ENCODE measurements at regions not wholly inside any gene's neighbourhood (a gene's known extent, or its start where the extent isn't known, plus 50 kb on each side); places are given as distances from the start of the nearest gene placed in this dataset.

GRCh38 chr19:31154021-31154420 is 195.2 kb downstream of the TSHZ3 start:
- no peak for DNase-seq

- DNase-seq = no peak
Measured at GRCh38 chr19:31152906-31153305, 196.3 kb downstream of the TSHZ3 start.

GRCh38 chr19:31149441-31149941 is 199.7 kb downstream of the TSHZ3 start:
- DNase-seq = no peak

GRCh38 chr19:31148671-31149070 is 200.6 kb downstream of the TSHZ3 start:
- no peak for DNase-seq

- DNase-seq = no peak
Measured at GRCh38 chr19:31147234-31147633, 202.0 kb downstream of the TSHZ3 start.

- DNase-seq = no peak
Measured at GRCh38 chr19:31146546-31147183, 202.6 kb downstream of the TSHZ3 start.

GRCh38 chr19:31146015-31146414 is 203.2 kb downstream of the TSHZ3 start:
- no peak for DNase-seq

GRCh38 chr19:31145007-31145406 is 204.2 kb downstream of the TSHZ3 start:
- DNase-seq = no peak

GRCh38 chr19:31144075-31144870 is 205.0 kb downstream of the TSHZ3 start:
- no peak for DNase-seq

- DNase-seq = no peak
Measured at GRCh38 chr19:31141301-31141700, 207.9 kb downstream of the TSHZ3 start.

- no peak for DNase-seq
Measured at GRCh38 chr19:31140717-31141116, 208.5 kb downstream of the TSHZ3 start.

GRCh38 chr19:31139871-31140505 is 209.2 kb downstream of the TSHZ3 start:
- no peak for DNase-seq

- no peak for DNase-seq
Measured at GRCh38 chr19:31138077-31138476, 211.2 kb downstream of the TSHZ3 start.

- no peak for DNase-seq
Measured at GRCh38 chr19:31135841-31136240, 213.4 kb downstream of the TSHZ3 start.

- DNase-seq = no peak
Measured at GRCh38 chr19:31132753-31133110, 216.5 kb downstream of the TSHZ3 start.

GRCh38 chr19:31128291-31128690 is 220.9 kb downstream of the TSHZ3 start:
- no peak for DNase-seq

- no peak for DNase-seq
Measured at GRCh38 chr19:31127134-31127967, 221.9 kb downstream of the TSHZ3 start.

GRCh38 chr19:31126236-31126635 is 223.0 kb downstream of the TSHZ3 start:
- no peak for DNase-seq

GRCh38 chr19:31125071-31125470 is 224.2 kb downstream of the TSHZ3 start:
- no peak for DNase-seq

- no peak for DNase-seq
Measured at GRCh38 chr19:31121501-31121900, 227.7 kb downstream of the TSHZ3 start.

- DNase-seq = no peak
Measured at GRCh38 chr19:31120952-31121351, 228.3 kb downstream of the TSHZ3 start.

GRCh38 chr19:31119951-31120690 is 229.1 kb downstream of the TSHZ3 start:
- no peak for DNase-seq
